ENCODE measurements at regions not wholly inside any gene's neighbourhood (a gene's known extent, or its start where the extent isn't known, plus 50 kb on each side); places are given as distances from the start of the nearest gene placed in this dataset.

DNA sequence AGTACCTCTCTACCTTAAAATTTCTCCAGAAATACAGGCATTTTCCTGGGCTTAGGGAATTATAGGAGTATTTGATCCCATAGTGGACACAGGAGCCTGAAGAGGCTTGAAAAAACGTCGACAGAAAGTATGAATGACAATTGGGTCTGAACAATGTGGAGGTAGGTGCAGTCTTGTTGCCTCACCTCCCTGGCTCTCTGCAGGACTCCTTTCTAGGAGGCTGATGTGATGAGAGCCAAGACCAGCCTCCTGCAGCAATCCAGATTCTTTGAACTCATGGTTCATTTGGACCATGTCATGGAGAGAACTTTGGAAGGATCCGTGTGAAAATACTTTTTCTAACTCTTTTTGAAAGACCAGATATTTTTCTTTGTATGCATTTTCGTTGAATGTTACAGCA lies 50.5 kb upstream of the MTF2 start:
- no peak for ATAC-seq
- TF ChIP-seq TCF4 (CRISPR knock-in tag; IDR thresholded peaks at IDR 0.05; ENCODE audit: borderline replicate concordance) (no peak), RARB (CRISPR knock-in tag; IDR thresholded peaks at IDR 0.05) (no peak), PPARA (CRISPR knock-in tag; IDR thresholded peaks at IDR 0.05; ENCODE audit: borderline replicate concordance) (no peak), ZNF565 (CRISPR knock-in tag; conservative IDR thresholded peaks at IDR 0.05; ENCODE audit: low read depth) (no peak)

Measured in SK-N-SH treated with all-trans-retinoic acid at 6 μM for 48 hours (cell line).